ENCODE measurements at regions not wholly inside any gene's neighbourhood (a gene's known extent, or its start where the extent isn't known, plus 50 kb on each side); places are given as distances from the start of the nearest gene placed in this dataset.

DNA sequence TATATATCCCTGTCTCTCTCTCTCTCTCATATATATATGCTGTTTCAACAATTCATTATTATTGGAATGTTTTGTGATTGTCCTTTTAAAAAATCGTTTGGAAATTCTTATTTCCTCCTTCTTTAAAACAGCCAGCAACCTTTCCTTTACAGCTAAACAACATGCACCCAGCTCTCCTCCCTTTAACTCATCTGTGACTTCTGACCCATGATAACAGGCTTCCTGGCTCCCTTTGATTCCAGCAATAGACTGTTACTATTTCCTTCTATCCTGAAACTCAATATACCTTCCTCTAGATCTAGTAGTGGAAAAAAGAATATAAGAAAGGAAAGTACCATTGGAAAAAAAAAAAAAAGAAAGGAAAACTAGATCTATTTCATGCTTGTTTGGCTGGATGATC, 254.7 kb upstream of the RGMB start:
- Histone ChIP-seq H3K9ac (ENCODE audit: low read length) (no peak overlapping the region), H3K36me3 (ENCODE audit: insufficient read depth, low read length) (no peaks in the 10 kb centered on the region), H3K9me3 (ENCODE audit: low read length) (no peaks in the 10 kb centered on the region), H3K4me2 (ENCODE audit: low read length) (no peak overlapping the region), H2AFZ (ENCODE audit: low read depth, low read length) (no peak overlapping the region), H3K4me3 (ENCODE audit: low read length) (no peak overlapping the region), H4K20me1 (ENCODE audit: insufficient read depth) (no peaks in the 10 kb centered on the region), H3K27me3 (ENCODE audit: insufficient read depth, low read depth, low read length) (peaks cover 4% of the 10 kb centered on the region), H3F3A (ENCODE audit: insufficient read depth, low read length, poor library complexity, severe bottlenecking) (no peaks in the 10 kb centered on the region), H3K27ac (ENCODE audit: low read length) (no peak overlapping the region), H3K9me2 (ENCODE audit: insufficient read depth, low read length) (no peaks in the 10 kb centered on the region), H3K79me2 (replicated peaks; ENCODE audit: insufficient read depth, low read length) (no peaks in the 10 kb centered on the region)
- TF ChIP-seq EZH2 (IDR thresholded peaks at IDR 0.05; ENCODE audit: borderline replicate concordance, insufficient read depth, low read length, poor library complexity, severe bottlenecking) (no peak), TAF1 (IDR thresholded peaks at IDR 0.05; ENCODE audit: low read depth) (no peak), SMC3 (conservative IDR thresholded peaks at IDR 0.05; ENCODE audit: poor library complexity) (no peak), MXI1 (conservative IDR thresholded peaks at IDR 0.05; ENCODE audit: poor library complexity, severe bottlenecking) (no peak), RAD21 (conservative IDR thresholded peaks at IDR 0.05) (no peak), POLR2AphosphoS5 (IDR thresholded peaks at IDR 0.05) (no peak), EP300 (conservative IDR thresholded peaks at IDR 0.05; ENCODE audit: poor library complexity, severe bottlenecking) (no peak)
- TF ChIP-seq, protein P1, sequence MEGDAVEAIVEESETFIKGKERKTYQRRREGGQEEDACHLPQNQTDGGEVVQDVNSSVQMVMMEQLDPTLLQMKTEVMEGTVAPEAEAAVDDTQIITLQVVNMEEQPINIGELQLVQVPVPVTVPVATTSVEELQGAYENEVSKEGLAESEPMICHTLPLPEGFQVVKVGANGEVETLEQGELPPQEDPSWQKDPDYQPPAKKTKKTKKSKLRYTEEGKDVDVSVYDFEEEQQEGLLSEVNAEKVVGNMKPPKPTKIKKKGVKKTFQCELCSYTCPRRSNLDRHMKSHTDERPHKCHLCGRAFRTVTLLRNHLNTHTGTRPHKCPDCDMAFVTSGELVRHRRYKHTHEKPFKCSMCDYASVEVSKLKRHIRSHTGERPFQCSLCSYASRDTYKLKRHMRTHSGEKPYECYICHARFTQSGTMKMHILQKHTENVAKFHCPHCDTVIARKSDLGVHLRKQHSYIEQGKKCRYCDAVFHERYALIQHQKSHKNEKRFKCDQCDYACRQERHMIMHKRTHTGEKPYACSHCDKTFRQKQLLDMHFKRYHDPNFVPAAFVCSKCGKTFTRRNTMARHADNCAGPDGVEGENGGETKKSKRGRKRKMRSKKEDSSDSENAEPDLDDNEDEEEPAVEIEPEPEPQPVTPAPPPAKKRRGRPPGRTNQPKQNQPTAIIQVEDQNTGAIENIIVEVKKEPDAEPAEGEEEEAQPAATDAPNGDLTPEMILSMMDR (IDR thresholded peaks at IDR 0.05; ENCODE audit: poor library complexity, severe bottlenecking), result no peak
- TF ChIP-seq, protein P2, sequence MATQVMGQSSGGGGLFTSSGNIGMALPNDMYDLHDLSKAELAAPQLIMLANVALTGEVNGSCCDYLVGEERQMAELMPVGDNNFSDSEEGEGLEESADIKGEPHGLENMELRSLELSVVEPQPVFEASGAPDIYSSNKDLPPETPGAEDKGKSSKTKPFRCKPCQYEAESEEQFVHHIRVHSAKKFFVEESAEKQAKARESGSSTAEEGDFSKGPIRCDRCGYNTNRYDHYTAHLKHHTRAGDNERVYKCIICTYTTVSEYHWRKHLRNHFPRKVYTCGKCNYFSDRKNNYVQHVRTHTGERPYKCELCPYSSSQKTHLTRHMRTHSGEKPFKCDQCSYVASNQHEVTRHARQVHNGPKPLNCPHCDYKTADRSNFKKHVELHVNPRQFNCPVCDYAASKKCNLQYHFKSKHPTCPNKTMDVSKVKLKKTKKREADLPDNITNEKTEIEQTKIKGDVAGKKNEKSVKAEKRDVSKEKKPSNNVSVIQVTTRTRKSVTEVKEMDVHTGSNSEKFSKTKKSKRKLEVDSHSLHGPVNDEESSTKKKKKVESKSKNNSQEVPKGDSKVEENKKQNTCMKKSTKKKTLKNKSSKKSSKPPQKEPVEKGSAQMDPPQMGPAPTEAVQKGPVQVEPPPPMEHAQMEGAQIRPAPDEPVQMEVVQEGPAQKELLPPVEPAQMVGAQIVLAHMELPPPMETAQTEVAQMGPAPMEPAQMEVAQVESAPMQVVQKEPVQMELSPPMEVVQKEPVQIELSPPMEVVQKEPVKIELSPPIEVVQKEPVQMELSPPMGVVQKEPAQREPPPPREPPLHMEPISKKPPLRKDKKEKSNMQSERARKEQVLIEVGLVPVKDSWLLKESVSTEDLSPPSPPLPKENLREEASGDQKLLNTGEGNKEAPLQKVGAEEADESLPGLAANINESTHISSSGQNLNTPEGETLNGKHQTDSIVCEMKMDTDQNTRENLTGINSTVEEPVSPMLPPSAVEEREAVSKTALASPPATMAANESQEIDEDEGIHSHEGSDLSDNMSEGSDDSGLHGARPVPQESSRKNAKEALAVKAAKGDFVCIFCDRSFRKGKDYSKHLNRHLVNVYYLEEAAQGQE (IDR thresholded peaks at IDR 0.05; ENCODE audit: borderline replicate concordance), result no peak

DNA sequence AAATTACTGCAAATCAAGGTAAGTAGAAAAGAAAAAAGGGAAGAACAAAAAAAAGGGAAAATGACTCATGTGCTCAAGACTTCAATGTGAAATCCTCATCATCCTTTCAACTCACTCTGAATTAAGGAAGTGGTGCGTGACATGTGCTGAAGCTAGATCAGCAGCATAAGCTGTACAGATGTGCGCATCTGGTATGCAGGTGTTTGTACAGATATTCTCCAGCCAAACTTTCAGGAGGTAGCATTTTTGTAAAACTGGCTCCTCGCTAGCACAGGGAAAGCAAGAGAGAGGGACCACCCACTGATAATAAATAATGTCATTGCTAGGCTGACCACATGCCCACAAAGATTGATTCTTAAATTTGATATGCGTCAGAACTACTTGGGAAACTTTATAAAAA, 253.9 kb upstream of the RGMB start:
- no peak overlapping the region for H3K27ac ChIP-seq (ENCODE audit: low read length)
- no peak overlapping the region for H3K4me3 ChIP-seq (ENCODE audit: low read length)
- H2AFZ ChIP-seq (ENCODE audit: low read depth, low read length), result no peak overlapping the region
- H3K9me3 ChIP-seq (ENCODE audit: low read length), result no peaks in the 10 kb centered on the region
- TF ChIP-seq EZH2 (IDR thresholded peaks at IDR 0.05; ENCODE audit: borderline replicate concordance, insufficient read depth, low read length, poor library complexity, severe bottlenecking) (no peak), TAF1 (IDR thresholded peaks at IDR 0.05; ENCODE audit: low read depth) (no peak), MXI1 (conservative IDR thresholded peaks at IDR 0.05; ENCODE audit: poor library complexity, severe bottlenecking) (no peak), POLR2AphosphoS5 (IDR thresholded peaks at IDR 0.05) (no peak), EP300 (conservative IDR thresholded peaks at IDR 0.05; ENCODE audit: poor library complexity, severe bottlenecking) (no peak), SMC3 (conservative IDR thresholded peaks at IDR 0.05; ENCODE audit: poor library complexity) (no peak), RAD21 (conservative IDR thresholded peaks at IDR 0.05) (no peak)
- TF ChIP-seq, protein P1 (IDR thresholded peaks at IDR 0.05; ENCODE audit: poor library complexity, severe bottlenecking), result no peak
- TF ChIP-seq, protein P2 (IDR thresholded peaks at IDR 0.05; ENCODE audit: borderline replicate concordance), result no peak
- no peak overlapping the region for H3K4me2 ChIP-seq (ENCODE audit: low read length)
- H3K9me2 ChIP-seq (ENCODE audit: insufficient read depth, low read length), result no peaks in the 10 kb centered on the region
- H3K27me3 ChIP-seq (ENCODE audit: insufficient read depth, low read depth, low read length), result peaks cover 4% of the 10 kb centered on the region
- H3F3A ChIP-seq (ENCODE audit: insufficient read depth, low read length, poor library complexity, severe bottlenecking), result no peaks in the 10 kb centered on the region
- H3K36me3 ChIP-seq (ENCODE audit: insufficient read depth, low read length), result no peaks in the 10 kb centered on the region
- no peak overlapping the region for H3K9ac ChIP-seq (ENCODE audit: low read length)
- H4K20me1 ChIP-seq (ENCODE audit: insufficient read depth), result no peaks in the 10 kb centered on the region
- H3K79me2 ChIP-seq (replicated peaks; ENCODE audit: insufficient read depth, low read length), result no peaks in the 10 kb centered on the region
